OCI-LY1 (cell line): ENCODE measurements at regions not wholly inside any gene's neighbourhood (a gene's known extent, or its start where the extent isn't known, plus 50 kb on each side); places are given as distances from the start of the nearest gene placed in this dataset.

ENCODE experiments used
- H2AFZ ChIP-seq: fragments of 200-600 bp; sonication (generic), shearing (Covaris generic); 2 replicates; pipeline ENCODE4 v1.6.0; 2014; ENCODE audit warnings: antibody characterized with exemption, mild to moderate bottlenecking, low read length
- H3F3A ChIP-seq: fragments of 200-600 bp; sonication (generic), shearing (Covaris generic); 2 replicates; pipeline ENCODE4 v1.6.0; 2014; ENCODE audit warnings: mild to moderate bottlenecking, antibody characterized with exemption, low read length, moderate library complexity; ENCODE audit not compliant: insufficient read depth
- H3K27ac ChIP-seq: fragments of 200-600 bp; sonication (generic); 2 replicates; pipeline ENCODE4 v1.5.1; 2014; ENCODE audit warnings: low read length, mixed run types, mild to moderate bottlenecking, low read depth; ENCODE audit not compliant: poor library complexity, severe bottlenecking
- H3K27me3 ChIP-seq: fragments of 200-600 bp; sonication (generic); 2 replicates; pipeline ENCODE4 v1.6.0; 2014; ENCODE audit warnings: antibody characterized with exemption, mild to moderate bottlenecking, low read length, moderate library complexity; ENCODE audit not compliant: insufficient read depth
- H3K36me3 ChIP-seq: fragments of 200-600 bp; sonication (generic); 2 replicates; pipeline ENCODE4 v1.6.1; 2014; ENCODE audit warnings: mild to moderate bottlenecking, antibody characterized with exemption, low read length, moderate library complexity, mixed read lengths; ENCODE audit not compliant: insufficient read depth
- H3K4me1 ChIP-seq: fragments of 200-600 bp; sonication (generic); 2 replicates; pipeline ENCODE4 v1.5.1; 2014; ENCODE audit warnings: mild to moderate bottlenecking, low read length, moderate library complexity; ENCODE audit not compliant: insufficient read depth, severe bottlenecking
- H3K4me2 ChIP-seq: fragments of 200-600 bp; sonication (generic), shearing (Covaris generic); 2 replicates; pipeline ENCODE4 v1.6.1; 2014; ENCODE audit warnings: low read length
- H3K4me3 ChIP-seq: fragments of 200-600 bp; sonication (generic); 2 replicates; pipeline ENCODE4 v1.5.1; 2014; ENCODE audit warnings: low read length, low read depth, mild to moderate bottlenecking, mixed read lengths; ENCODE audit not compliant: poor library complexity, severe bottlenecking
- H3K79me2 ChIP-seq: fragments of 200-600 bp; shearing (Covaris generic); 2 replicates; pipeline ENCODE4 v1.6.1; 2016; ENCODE audit warnings: mixed run types, low read length, mixed read lengths; ENCODE audit not compliant: insufficient read depth
- H3K9ac ChIP-seq: fragments of 200-600 bp; sonication (generic), shearing (Covaris generic); 2 replicates; pipeline ENCODE4 v1.6.1; 2014; ENCODE audit warnings: mild to moderate bottlenecking, low read length, mixed read lengths
- H3K9me2 ChIP-seq: fragments of 200-600 bp; sonication (generic), shearing (Covaris generic); 2 replicates; pipeline ENCODE4 v1.6.1; 2014; ENCODE audit warnings: low read depth, mild to moderate bottlenecking, low read length, mixed read lengths
- H3K9me3 ChIP-seq: fragments of 200-600 bp; shearing (Covaris generic); 2 replicates; pipeline ENCODE4 v1.6.1; 2014; ENCODE audit warnings: low read length, mixed read lengths
- H4K20me1 ChIP-seq: fragments of 200-600 bp; sonication (generic), shearing (Covaris generic); 2 replicates; pipeline ENCODE4 v1.6.0; 2016; ENCODE audit warnings: mild to moderate bottlenecking, low read length; ENCODE audit not compliant: insufficient read depth
- CTCF ChIP-seq: fragments of 200-600 bp; sonication (generic), shearing (Covaris generic); IDR thresholded peaks from 2 replicates; pipeline ENCODE4 v1.5.1; 2017; ENCODE audit warnings: mild to moderate bottlenecking, antibody characterized with exemption, low read length, moderate library complexity, mixed read lengths
- EZH2 ChIP-seq: fragments of 200-600 bp; sonication (generic), shearing (Covaris generic); IDR thresholded peaks from 2 replicates; pipeline ENCODE4 v1.8.0; 2017; ENCODE audit warnings: borderline replicate concordance, mixed run types, mild to moderate bottlenecking, antibody characterized with exemption, low read length, moderate library complexity, mixed read lengths

GRCh38 chr6:25166955-25167748, 112.0 kb upstream of the CARMIL1 start:
- no peak overlapping the region for H3K4me2 ChIP-seq
- H3K79me2 ChIP-seq: no peaks in the 10 kb centered on the region
- H3K4me3 ChIP-seq: no peak overlapping the region
- no peaks in the 10 kb centered on the region for H3K9me3 ChIP-seq
- no peak for TF ChIP-seq CTCF
- TF ChIP-seq EZH2: no peak
- H3K9me2 ChIP-seq: no peaks in the 10 kb centered on the region
- no peaks in the 10 kb centered on the region for H3K27me3 ChIP-seq
- H3K4me1 ChIP-seq: peaks cover 7% of the 10 kb centered on the region
- H3F3A ChIP-seq: no peaks in the 10 kb centered on the region
- no peak overlapping the region for H3K27ac ChIP-seq
- H3K36me3 ChIP-seq: no peaks in the 10 kb centered on the region
- no peak overlapping the region for H2AFZ ChIP-seq
- H4K20me1 ChIP-seq: no peaks in the 10 kb centered on the region
- no peak overlapping the region for H3K9ac ChIP-seq

GRCh38 chr6:25167961-25168360, 111.2 kb upstream of the CARMIL1 start:
- no peak overlapping the region for H3K4me2 ChIP-seq

GRCh38 chr6:25168637-25169036, 110.5 kb upstream of the CARMIL1 start:
- Histone ChIP-seq H4K20me1 (no peaks in the 10 kb centered on the region), H3K9me3 (no peaks in the 10 kb centered on the region), H3K36me3 (no peaks in the 10 kb centered on the region), H3K79me2 (no peaks in the 10 kb centered on the region), H3K9ac (no peak overlapping the region), H3K4me3 (no peak overlapping the region), H2AFZ (no peak overlapping the region), H3K27ac (no peak overlapping the region), H3F3A (no peaks in the 10 kb centered on the region), H3K27me3 (no peaks in the 10 kb centered on the region), H3K4me1 (peaks cover 7% of the 10 kb centered on the region), H3K9me2 (no peaks in the 10 kb centered on the region), H3K4me2 (no peak overlapping the region)
- no peak for TF ChIP-seq CTCF
- TF ChIP-seq EZH2: no peak

More at GRCh38 chr6:25167961-25168360, 111.2 kb upstream of the CARMIL1 start:
- Histone ChIP-seq H3K4me1 (peaks cover 7% of the 10 kb centered on the region), H3K27me3 (no peaks in the 10 kb centered on the region), H3K9me2 (no peaks in the 10 kb centered on the region), H3K36me3 (no peaks in the 10 kb centered on the region), H3K4me3 (no peak overlapping the region), H3K79me2 (no peaks in the 10 kb centered on the region), H3F3A (no peaks in the 10 kb centered on the region), H4K20me1 (no peaks in the 10 kb centered on the region), H3K27ac (no peak overlapping the region), H2AFZ (no peak overlapping the region), H3K9me3 (no peaks in the 10 kb centered on the region), H3K9ac (no peak overlapping the region)
- TF ChIP-seq EZH2: no peak
- TF ChIP-seq CTCF: no peak
